ENCODE measurements at regions not wholly inside any gene's neighbourhood (a gene's known extent, or its start where the extent isn't known, plus 50 kb on each side); places are given as distances from the start of the nearest gene placed in this dataset.

DNA sequence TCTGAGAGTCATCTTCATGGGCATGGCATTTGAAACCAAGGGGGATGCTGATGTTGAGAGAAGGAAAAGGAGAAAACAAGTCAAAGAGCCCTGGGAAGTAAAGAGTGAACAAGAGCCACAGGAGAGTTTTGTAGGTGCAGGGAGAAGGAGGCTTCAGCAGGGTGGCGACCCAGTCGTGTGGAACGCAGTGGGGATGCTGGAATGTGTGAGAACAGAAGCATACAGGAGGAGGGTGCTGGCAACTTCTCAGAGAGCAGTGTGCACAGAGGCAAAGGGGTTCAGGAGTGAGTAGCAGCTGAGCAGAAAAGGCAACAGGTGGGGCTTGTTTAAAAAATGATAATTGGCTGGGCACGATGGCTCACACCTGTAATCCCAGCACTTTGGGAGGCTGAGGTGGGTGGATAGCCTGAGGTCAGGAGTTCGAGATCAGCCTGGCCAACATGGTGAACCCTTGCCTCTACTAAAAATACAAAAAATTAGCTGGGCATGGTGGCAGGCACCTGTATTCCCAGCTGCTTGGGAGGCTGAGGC lies 75.8 kb upstream of the PLET1 start:
- ATAC-seq (no peak), DNase-seq (no peak)
- no peaks in the 10 kb centered on the region for H3K9me3 ChIP-seq
- intact Hi-C loops (cut with DNase I) = no loop called here
- no peak overlapping the region for H3K4me3 ChIP-seq
- no peaks in the 10 kb centered on the region for H3K36me3 ChIP-seq
- TF ChIP-seq, protein P1, sequence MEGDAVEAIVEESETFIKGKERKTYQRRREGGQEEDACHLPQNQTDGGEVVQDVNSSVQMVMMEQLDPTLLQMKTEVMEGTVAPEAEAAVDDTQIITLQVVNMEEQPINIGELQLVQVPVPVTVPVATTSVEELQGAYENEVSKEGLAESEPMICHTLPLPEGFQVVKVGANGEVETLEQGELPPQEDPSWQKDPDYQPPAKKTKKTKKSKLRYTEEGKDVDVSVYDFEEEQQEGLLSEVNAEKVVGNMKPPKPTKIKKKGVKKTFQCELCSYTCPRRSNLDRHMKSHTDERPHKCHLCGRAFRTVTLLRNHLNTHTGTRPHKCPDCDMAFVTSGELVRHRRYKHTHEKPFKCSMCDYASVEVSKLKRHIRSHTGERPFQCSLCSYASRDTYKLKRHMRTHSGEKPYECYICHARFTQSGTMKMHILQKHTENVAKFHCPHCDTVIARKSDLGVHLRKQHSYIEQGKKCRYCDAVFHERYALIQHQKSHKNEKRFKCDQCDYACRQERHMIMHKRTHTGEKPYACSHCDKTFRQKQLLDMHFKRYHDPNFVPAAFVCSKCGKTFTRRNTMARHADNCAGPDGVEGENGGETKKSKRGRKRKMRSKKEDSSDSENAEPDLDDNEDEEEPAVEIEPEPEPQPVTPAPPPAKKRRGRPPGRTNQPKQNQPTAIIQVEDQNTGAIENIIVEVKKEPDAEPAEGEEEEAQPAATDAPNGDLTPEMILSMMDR (IDR thresholded peaks at IDR 0.05) = no peak
- H3K27me3 ChIP-seq (ENCODE audit: low read depth) = no peaks in the 10 kb centered on the region
- H3K4me1 ChIP-seq = no peaks in the 10 kb centered on the region
- H3K27ac ChIP-seq = no peak overlapping the region

DNA sequence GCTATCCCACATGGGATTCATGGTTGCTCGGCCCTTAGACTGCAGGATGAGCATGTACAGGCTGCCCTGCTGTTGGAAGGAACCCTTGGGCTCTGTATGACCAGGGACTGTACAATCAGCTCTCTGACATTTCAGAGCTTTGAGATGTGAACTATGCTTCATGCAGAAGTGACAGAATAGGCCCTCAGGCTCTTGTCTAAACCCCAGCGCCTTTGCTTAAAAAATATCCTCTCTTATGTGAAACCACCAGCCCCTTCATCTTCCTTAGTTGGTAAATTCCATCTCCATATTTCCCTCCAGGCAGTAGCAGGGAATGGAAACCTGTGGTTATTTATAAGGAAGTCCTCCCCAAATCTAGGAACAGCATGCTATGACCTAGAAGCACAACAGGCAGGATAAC lies 78.9 kb upstream of the PLET1 start:
- Histone ChIP-seq H3K4me1 (no peaks in the 10 kb centered on the region), H3K9me3 (no peaks in the 10 kb centered on the region), H3K36me3 (no peaks in the 10 kb centered on the region), H3K27me3 (ENCODE audit: low read depth) (no peaks in the 10 kb centered on the region), H3K27ac (no peak overlapping the region), H3K4me3 (no peak overlapping the region)
- ATAC-seq = no peak
- TF ChIP-seq, protein P1 (IDR thresholded peaks at IDR 0.05) = no peak
- intact Hi-C loops (cut with DNase I) = no loop called here
- DNase-seq = no peak

DNA sequence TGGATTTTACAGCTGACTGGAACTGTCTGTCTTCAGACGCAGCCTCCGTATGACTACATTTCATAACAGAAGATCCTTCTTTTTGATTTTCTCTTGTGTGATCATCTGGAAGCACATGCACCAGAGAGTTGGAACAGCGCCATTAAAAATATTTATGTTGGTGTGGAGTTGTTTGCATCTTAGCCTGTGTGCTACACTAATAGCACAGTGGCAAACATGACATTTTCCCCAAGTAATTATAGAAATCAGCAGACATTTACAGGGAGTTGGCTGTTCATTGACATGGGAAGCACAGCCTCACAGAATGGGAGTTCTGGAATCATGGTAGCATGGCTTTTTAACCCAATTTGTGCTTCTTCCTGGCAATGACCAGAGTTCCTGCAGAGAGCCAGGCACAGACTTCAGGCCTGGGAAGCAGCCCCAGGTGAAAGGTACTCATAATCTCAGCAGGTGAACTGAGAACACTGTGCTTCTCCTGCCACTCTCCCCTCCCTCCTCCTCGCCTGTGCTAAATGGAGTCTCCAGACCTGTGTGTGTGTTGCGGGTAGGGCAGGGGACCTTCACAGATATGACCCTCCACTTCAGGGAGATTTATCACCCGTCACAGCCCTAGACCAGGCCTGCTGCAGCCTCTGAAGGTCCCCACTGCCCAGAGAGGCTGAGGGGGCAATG lies 82.8 kb upstream of the PLET1 start:
- Histone ChIP-seq H3K27ac (no peak overlapping the region), H3K36me3 (no peaks in the 10 kb centered on the region), H3K27me3 (ENCODE audit: low read depth) (no peaks in the 10 kb centered on the region), H3K4me1 (no peaks in the 10 kb centered on the region), H3K9me3 (no peaks in the 10 kb centered on the region), H3K4me3 (no peak overlapping the region)
- TF ChIP-seq, protein P1 (IDR thresholded peaks at IDR 0.05) = no peak
- DNase-seq (no peak), ATAC-seq (no peak)
- intact Hi-C loops (cut with DNase I) = no loop called here

DNA sequence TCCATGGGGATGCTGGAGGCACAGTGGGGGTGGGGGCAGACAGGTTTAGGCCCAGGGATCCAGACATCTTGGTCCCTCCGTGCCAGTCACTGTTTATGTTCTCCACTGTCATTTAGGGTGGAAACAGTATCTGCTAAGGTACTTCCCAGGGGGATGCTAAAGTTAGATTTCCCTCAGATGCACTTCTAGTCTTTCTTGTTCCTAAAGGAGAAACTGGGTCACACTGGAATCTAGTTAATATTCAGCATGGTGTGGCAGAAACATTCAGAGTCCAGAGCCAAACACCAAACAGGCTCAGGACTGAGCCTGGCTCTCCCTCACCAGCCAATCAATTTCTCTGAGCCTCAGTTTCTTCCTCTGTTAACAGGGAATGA lies 83.4 kb upstream of the PLET1 start:
- intact Hi-C loops (cut with DNase I) = no loop called here

DNA sequence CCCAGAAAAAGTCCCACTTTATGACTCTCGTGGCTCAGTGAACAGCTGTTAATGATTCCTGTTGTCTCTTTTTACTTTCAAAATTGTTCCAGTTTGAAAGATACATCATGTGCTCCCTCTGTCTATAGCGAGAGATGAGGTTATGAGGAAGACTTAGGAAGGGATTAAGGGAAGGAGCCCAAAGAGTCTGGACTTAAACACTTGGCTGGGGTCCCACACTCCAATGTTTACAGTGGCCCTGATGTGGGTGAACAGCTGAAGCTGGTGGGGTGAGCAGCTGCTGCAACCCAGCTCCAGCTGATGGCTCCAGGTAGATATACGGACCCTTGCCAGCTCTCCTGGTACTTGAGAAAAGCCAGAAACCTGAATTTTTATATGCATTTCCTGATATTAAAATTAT lies 84.5 kb upstream of the PLET1 start:
- Histone ChIP-seq H3K4me3 (no peak overlapping the region), H3K27me3 (ENCODE audit: low read depth) (no peaks in the 10 kb centered on the region), H3K4me1 (no peaks in the 10 kb centered on the region), H3K27ac (no peak overlapping the region), H3K36me3 (no peaks in the 10 kb centered on the region), H3K9me3 (no peaks in the 10 kb centered on the region)
- ATAC-seq = no peak
- TF ChIP-seq, protein P1 (IDR thresholded peaks at IDR 0.05) = no peak
- no peak for DNase-seq
- intact Hi-C loops (cut with DNase I) = no loop called here

More for the DNA sequence above, 83.4 kb upstream of the PLET1 start:
- no peak for ATAC-seq
- TF ChIP-seq, protein P1 (IDR thresholded peaks at IDR 0.05) = no peak
- no peaks in the 10 kb centered on the region for H3K9me3 ChIP-seq
- no peak overlapping the region for H3K4me3 ChIP-seq
- H3K27ac ChIP-seq = no peak overlapping the region
- H3K36me3 ChIP-seq = no peaks in the 10 kb centered on the region
- no peaks in the 10 kb centered on the region for H3K4me1 ChIP-seq
- DNase-seq = no peak
- H3K27me3 ChIP-seq (ENCODE audit: low read depth) = no peaks in the 10 kb centered on the region

All from lower lobe of right lung (tissue), 2 donors.